Aorta (tissue), 5 donors: ENCODE measurements at regions not wholly inside any gene's neighbourhood (a gene's known extent, or its start where the extent isn't known, plus 50 kb on each side); places are given as distances from the start of the nearest gene placed in this dataset.
A peak's percentile ranks its signal among the peaks of the same experiment; 100 is the strongest.

ENCODE experiments used
- ATAC-seq: fragments of 200-7000 bp; cut with Tn5 transposase; one replicate; pipeline ENCODE4 v1.9.1; 2022; ENCODE audit warnings: moderate library complexity; ENCODE audit not compliant: low FRiP score
- DNase-seq, 2 donors: peaks; one replicate each; pipeline ENCODE4 v3.0.0-alpha.2; 2020
- H3K27ac ChIP-seq, 2 donors: one replicate each; pipeline ENCODE4 v1.5.1; 2013; ENCODE audit warnings: low read length in 2 of 2, mild to moderate bottlenecking in 2 of 2, moderate library complexity in 2 of 2, control low read depth in 1 of 2, inconsistent platforms in 1 of 2, low read depth in 1 of 2
- H3K27me3 ChIP-seq, 2 donors: one replicate each; pipeline ENCODE4 v1.6.1; 2013; ENCODE audit warnings: control low read depth in 1 of 2, low read length in 1 of 2, mild to moderate bottlenecking in 1 of 2, moderate library complexity in 1 of 2; ENCODE audit not compliant: insufficient read depth in 2 of 2, control insufficient read depth in 1 of 2
- H3K36me3 ChIP-seq, 2 donors: one replicate each; pipeline ENCODE4 v1.6.1; 2013; ENCODE audit warnings: control low read depth in 1 of 2, low read length in 1 of 2, mild to moderate bottlenecking in 1 of 2; ENCODE audit not compliant: insufficient read depth in 2 of 2, control insufficient read depth in 1 of 2
- H3K4me1 ChIP-seq, 2 donors: one replicate each; pipeline ENCODE4 v1.6.1; 2013; ENCODE audit warnings: low read length in 2 of 2, control low read depth in 1 of 2, mild to moderate bottlenecking in 1 of 2, moderate library complexity in 1 of 2; ENCODE audit not compliant: insufficient read depth in 2 of 2, control insufficient read depth in 1 of 2
- H3K4me3 ChIP-seq, 2 donors: one replicate each; pipeline ENCODE4 v1.5.1; 2013; ENCODE audit warnings: low read length in 2 of 2, control low read depth in 1 of 2, mild to moderate bottlenecking in 1 of 2
- H3K9me3 ChIP-seq: one replicate; pipeline ENCODE4 v1.6.1; 2013; ENCODE audit warnings: mild to moderate bottlenecking, low read length; ENCODE audit not compliant: control insufficient read depth
- WGBS, 2 donors: extraction: QIAGEN DNeasy Blood & Tissue Kit; methylation state at CpG; one replicate each; pipeline ENCODE4 v1.1.7; 2013; 5-methylcytosine and 5-hydroxymethylcytosine counted together
- intact Hi-C, 2 donors: fragments of 100-400 bp; cut with DNase I; formaldehyde crosslinking; loops; one replicate each; pipeline versions ENCODE4 v1.14.2 to v1.15.0; 2022
- donor health status: healthy with polysubstance abuse.
- donor health status: Bipolar disorder and iron deficiency.
- donor health status: DM: no; HTN: no; CAD: no.
- donor health status: DM: no; HTN: no; CAD: no.
- donor health status: DM: yes; HTN: yes; CAD: no.

- H3K4me3 ChIP-seq, result no peak overlapping the region
- no peaks in the 10 kb centered on the region for H3K4me1 ChIP-seq
- H3K36me3 ChIP-seq, result no peaks in the 10 kb centered on the region
- ATAC-seq (no peak), DNase-seq (peak in 1 of 2 donors; percentile 71)
- no peaks in the 10 kb centered on the region for H3K27me3 ChIP-seq
- 82 to 89% methylated on average over 8 of the region's 8 CpGs for WGBS, 2 donors
- H3K9me3 ChIP-seq, result no peaks in the 10 kb centered on the region
- intact Hi-C loops, result no loop called here
- no peak overlapping the region for H3K27ac ChIP-seq
Observed at GRCh38 chr2:128442053-128442751, 123.5 kb upstream of the HS6ST1 start.

- Histone ChIP-seq H3K27me3 (no peaks in the 10 kb centered on the region), H3K27ac (no peak overlapping the region), H3K4me1 (no peaks in the 10 kb centered on the region), H3K36me3 (no peaks in the 10 kb centered on the region), H3K9me3 (no peaks in the 10 kb centered on the region), H3K4me3 (no peak overlapping the region)
- intact Hi-C loops, result no loop called here
- ATAC-seq (no peak), DNase-seq (peak in 1 of 2 donors; percentile 77)
- 83 to 84% methylated on average over 10 of the region's 10 CpGs for WGBS, 2 donors
Observed at GRCh38 chr2:128442891-128443302, 124.2 kb upstream of the HS6ST1 start.

- intact Hi-C loops, result no loop called here
- Histone ChIP-seq H3K36me3 (no peaks in the 10 kb centered on the region), H3K27ac (no peak overlapping the region), H3K27me3 (no peaks in the 10 kb centered on the region), H3K4me3 (no peak overlapping the region), H3K9me3 (no peaks in the 10 kb centered on the region), H3K4me1 (no peaks in the 10 kb centered on the region)
- ATAC-seq (no peak), DNase-seq (no peak)
- WGBS, 2 donors, result 89 to 94% methylated on average over 7 of the region's 7 CpGs
Observed at GRCh38 chr2:128444121-128444771, 125.6 kb upstream of the HS6ST1 start.

GRCh38 chr2:128444816-128445522 is 126.3 kb upstream of the HS6ST1 start:
- intact Hi-C loops, result no loop called here
- peak in 1 of 2 donors; percentile 28 for DNase-seq
- 82 to 84% methylated on average over 10 of the region's 10 CpGs for WGBS, 2 donors

GRCh38 chr2:128445523-128445900 is 126.8 kb upstream of the HS6ST1 start:
- Histone ChIP-seq H3K27me3 (no peaks in the 10 kb centered on the region), H3K27ac (no peak overlapping the region), H3K4me3 (no peak overlapping the region), H3K9me3 (no peaks in the 10 kb centered on the region), H3K36me3 (no peaks in the 10 kb centered on the region), H3K4me1 (no peaks in the 10 kb centered on the region)
- DNase-seq (peak in 1 of 2 donors; percentile 27), ATAC-seq (no peak)
- 65 to 74% methylated on average over 4 of the region's 4 CpGs for WGBS, 2 donors
- intact Hi-C loops, result no loop called here

More at GRCh38 chr2:128444816-128445522, 126.3 kb upstream of the HS6ST1 start:
- no peaks in the 10 kb centered on the region for H3K27me3 ChIP-seq
- no peak overlapping the region for H3K4me3 ChIP-seq
- no peak for ATAC-seq
- no peaks in the 10 kb centered on the region for H3K36me3 ChIP-seq
- no peak overlapping the region for H3K27ac ChIP-seq
- H3K9me3 ChIP-seq, result no peaks in the 10 kb centered on the region
- no peaks in the 10 kb centered on the region for H3K4me1 ChIP-seq

- intact Hi-C loops, result no loop called here
- Histone ChIP-seq H3K4me3 (no peak overlapping the region), H3K36me3 (no peaks in the 10 kb centered on the region), H3K9me3 (no peaks in the 10 kb centered on the region), H3K27ac (no peak overlapping the region), H3K27me3 (no peaks in the 10 kb centered on the region), H3K4me1 (no peaks in the 10 kb centered on the region)
- ATAC-seq (no peak), DNase-seq (peak in 1 of 2 donors; percentile 26)
- WGBS, 2 donors, result 84 to 87% methylated on average over 10 of the region's 10 CpGs
Observed at GRCh38 chr2:128446049-128446873, 127.6 kb upstream of the HS6ST1 start.

- peak in 1 of 2 donors; percentile 75 for DNase-seq
- 91 to 94% methylated on average over 17 of the region's 17 CpGs for WGBS, 2 donors
Observed at GRCh38 chr2:128446874-128447537, 128.3 kb upstream of the HS6ST1 start.

GRCh38 chr2:128447538-128447995 is 128.9 kb upstream of the HS6ST1 start:
- intact Hi-C loops, result no loop called here
- DNase-seq (peak in 1 of 2 donors; percentile 38), ATAC-seq (no peak)
- H3K4me1 ChIP-seq, result no peaks in the 10 kb centered on the region
- no peak overlapping the region for H3K4me3 ChIP-seq
- 92 to 98% methylated on average over 7 of the region's 7 CpGs for WGBS, 2 donors
- no peak overlapping the region for H3K27ac ChIP-seq
- H3K9me3 ChIP-seq, result no peaks in the 10 kb centered on the region
- H3K36me3 ChIP-seq, result no peaks in the 10 kb centered on the region
- H3K27me3 ChIP-seq, result no peaks in the 10 kb centered on the region

More at GRCh38 chr2:128446874-128447537, 128.3 kb upstream of the HS6ST1 start:
- no peaks in the 10 kb centered on the region for H3K27me3 ChIP-seq
- intact Hi-C loops, result no loop called here
- H3K4me3 ChIP-seq, result no peak overlapping the region
- no peak overlapping the region for H3K27ac ChIP-seq
- H3K36me3 ChIP-seq, result no peaks in the 10 kb centered on the region
- ATAC-seq, result no peak
- H3K4me1 ChIP-seq, result no peaks in the 10 kb centered on the region
- H3K9me3 ChIP-seq, result no peaks in the 10 kb centered on the region
